ENCODE measurements at regions not wholly inside any gene's neighbourhood (a gene's known extent, or its start where the extent isn't known, plus 50 kb on each side); places are given as distances from the start of the nearest gene placed in this dataset.

DNA sequence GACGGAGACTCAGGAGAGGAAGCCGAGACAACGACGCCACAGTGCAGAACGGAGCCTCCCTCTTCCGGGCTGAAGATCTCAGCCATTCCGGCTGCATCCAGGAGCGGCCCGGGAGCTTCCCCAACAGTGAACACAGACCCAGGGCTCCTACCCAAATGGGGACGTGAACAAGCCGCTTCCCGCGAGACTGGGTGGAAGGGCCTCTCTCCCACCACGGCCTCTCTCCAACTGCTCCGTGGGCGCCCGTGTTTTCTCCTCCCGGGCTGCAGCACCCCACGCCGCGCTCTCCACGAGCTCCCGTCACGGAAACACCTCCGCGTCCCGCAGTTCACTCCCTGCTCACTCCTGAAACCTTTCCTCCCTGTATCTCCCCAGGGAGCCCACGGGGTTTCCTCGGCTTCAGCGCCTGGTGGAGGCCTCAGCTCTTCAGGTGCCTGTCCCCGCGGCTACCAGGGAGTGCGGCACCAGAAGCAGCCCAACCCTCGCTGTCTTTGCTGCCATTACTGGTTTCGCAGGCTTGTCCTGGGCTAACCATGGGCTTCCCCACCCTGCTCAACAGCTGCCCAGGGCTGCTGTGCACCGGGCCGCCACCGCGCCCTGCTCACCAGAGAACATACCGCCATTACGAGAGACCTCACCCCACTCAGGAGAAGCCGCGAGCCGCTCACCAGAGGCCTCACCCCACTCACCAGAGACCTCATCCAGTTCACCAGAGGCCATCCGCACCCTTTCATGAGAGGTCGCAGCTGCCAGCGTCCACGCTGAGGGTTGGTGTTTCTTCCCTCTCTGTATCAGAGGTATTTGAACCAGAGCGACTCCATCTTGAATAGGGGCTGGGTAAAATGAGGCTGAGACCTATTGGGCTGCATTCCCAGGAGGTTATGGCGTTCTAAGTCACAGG lies 922.8 kb downstream of the QKI start (continued):
- TF ChIP-seq, protein P1, sequence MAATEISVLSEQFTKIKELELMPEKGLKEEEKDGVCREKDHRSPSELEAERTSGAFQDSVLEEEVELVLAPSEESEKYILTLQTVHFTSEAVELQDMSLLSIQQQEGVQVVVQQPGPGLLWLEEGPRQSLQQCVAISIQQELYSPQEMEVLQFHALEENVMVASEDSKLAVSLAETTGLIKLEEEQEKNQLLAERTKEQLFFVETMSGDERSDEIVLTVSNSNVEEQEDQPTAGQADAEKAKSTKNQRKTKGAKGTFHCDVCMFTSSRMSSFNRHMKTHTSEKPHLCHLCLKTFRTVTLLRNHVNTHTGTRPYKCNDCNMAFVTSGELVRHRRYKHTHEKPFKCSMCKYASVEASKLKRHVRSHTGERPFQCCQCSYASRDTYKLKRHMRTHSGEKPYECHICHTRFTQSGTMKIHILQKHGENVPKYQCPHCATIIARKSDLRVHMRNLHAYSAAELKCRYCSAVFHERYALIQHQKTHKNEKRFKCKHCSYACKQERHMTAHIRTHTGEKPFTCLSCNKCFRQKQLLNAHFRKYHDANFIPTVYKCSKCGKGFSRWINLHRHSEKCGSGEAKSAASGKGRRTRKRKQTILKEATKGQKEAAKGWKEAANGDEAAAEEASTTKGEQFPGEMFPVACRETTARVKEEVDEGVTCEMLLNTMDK (IDR thresholded peaks at IDR 0.05; ENCODE audit: borderline replicate concordance, insufficient read depth, low read depth, low read length, poor library complexity, severe bottlenecking), result no peak
- TF ChIP-seq ZNF253 (CRISPR knock-in tag; conservative IDR thresholded peaks at IDR 0.05) (peak; percentile 91), NCOR1 (IDR thresholded peaks at IDR 0.05) (no peak), MEF2A (IDR thresholded peaks at IDR 0.05; ENCODE audit: control insufficient read depth, low read depth, low read length) (no peak), ZNF785 (CRISPR knock-in tag; IDR thresholded peaks at IDR 0.05) (peak; percentile 85; the same call in 1 of the 2 replicates), MIER1 (IDR thresholded peaks at IDR 0.05; ENCODE audit: low read depth) (no peak), GTF2A2 (tag; IDR thresholded peaks at IDR 0.05) (peak; percentile 98), CAMTA2 (CRISPR knock-in tag; conservative IDR thresholded peaks at IDR 0.05) (peak; percentile 91; the same call in 1 of the 2 replicates), TCF7 (IDR thresholded peaks at IDR 0.05; ENCODE audit: borderline replicate concordance) (no peak), ZSCAN32 (CRISPR knock-in tag; IDR thresholded peaks at IDR 0.05) (peak; percentile 97), IRF2 (CRISPR knock-in tag; IDR thresholded peaks at IDR 0.05) (no peak), CBX3 (IDR thresholded peaks at IDR 0.05; ENCODE audit: borderline replicate concordance in 1 of 2, low read length in 2 of 2) (no peak), CCNT2 (IDR thresholded peaks at IDR 0.05; ENCODE audit: borderline replicate concordance, extremely low read depth, insufficient read length, low read depth, low read length) (peak; percentile 17), ELF2 (CRISPR knock-in tag; IDR thresholded peaks at IDR 0.05) (peak; percentile 92), GTF2E2 (tag; IDR thresholded peaks at IDR 0.05) (no peak), PYGO2 (tag; IDR thresholded peaks at IDR 0.05) (peak; percentile 99), SMAD2 (IDR thresholded peaks at IDR 0.05; ENCODE audit: low read depth, low read length) (no peak), ZNF23 (CRISPR knock-in tag; IDR thresholded peaks at IDR 0.05) (peak; percentile 98), PHF8 (IDR thresholded peaks at IDR 0.05; ENCODE audit: borderline replicate concordance, low read length) (peak; percentile 26; the same call in 1 of the 2 replicates), MTA3 (IDR thresholded peaks at IDR 0.05; ENCODE audit: borderline replicate concordance) (no peak), GATAD2B (IDR thresholded peaks at IDR 0.05; ENCODE audit: borderline replicate concordance) (no peak), TFAM (CRISPR knock-in tag; conservative IDR thresholded peaks at IDR 0.05) (no peak), ARID2 (IDR thresholded peaks at IDR 0.05) (no peak)
- TF ChIP-seq, protein P2, sequence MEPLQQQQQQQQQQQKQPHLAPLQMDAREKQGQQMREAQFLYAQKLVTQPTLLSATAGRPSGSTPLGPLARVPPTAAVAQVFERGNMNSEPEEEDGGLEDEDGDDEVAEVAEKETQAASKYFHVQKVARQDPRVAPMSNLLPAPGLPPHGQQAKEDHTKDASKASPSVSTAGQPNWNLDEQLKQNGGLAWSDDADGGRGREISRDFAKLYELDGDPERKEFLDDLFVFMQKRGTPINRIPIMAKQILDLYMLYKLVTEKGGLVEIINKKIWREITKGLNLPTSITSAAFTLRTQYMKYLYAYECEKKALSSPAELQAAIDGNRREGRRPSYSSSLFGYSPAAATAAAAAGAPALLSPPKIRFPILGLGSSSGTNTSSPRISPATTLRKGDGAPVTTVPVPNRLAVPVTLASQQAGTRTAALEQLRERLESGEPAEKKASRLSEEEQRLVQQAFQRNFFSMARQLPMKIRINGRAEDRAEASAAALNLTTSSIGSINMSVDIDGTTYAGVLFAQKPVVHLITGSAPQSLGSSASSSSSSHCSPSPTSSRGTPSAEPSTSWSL (CRISPR knock-in tag; IDR thresholded peaks at IDR 0.05; ENCODE audit: borderline replicate concordance), result peak; percentile 99

Data from K562 (cell line).